Type B pancreatic cell (in vitro differentiated cells): ENCODE measurements at regions not wholly inside any gene's neighbourhood (a gene's known extent, or its start where the extent isn't known, plus 50 kb on each side); places are given as distances from the start of the nearest gene placed in this dataset.
A peak's percentile ranks its signal among the peaks of the same experiment; 100 is the strongest.

Experiments used
- DNase-seq: peaks from one replicate; pipeline ENCODE4 v3.0.0; 2021; ENCODE audit warnings: mixed read lengths; ENCODE audit not compliant: unreplicated experiment; ENCODE audit errors: extremely low spot score
- H3K27ac Mint-ChIP-seq: 2 replicates; pipeline ENCODE4 v1.8.0; 2021; ENCODE audit warnings: mild to moderate bottlenecking, mixed read lengths
- H3K27me3 Mint-ChIP-seq: 2 replicates; pipeline ENCODE4 v1.8.0; 2021; ENCODE audit warnings: mixed read lengths
- H3K36me3 Mint-ChIP-seq: 2 replicates; pipeline ENCODE4 v1.8.0; 2021; ENCODE audit warnings: mixed read lengths
- H3K4me1 Mint-ChIP-seq: one replicate; pipeline ENCODE4 v1.8.0; 2021; ENCODE audit warnings: mixed read lengths; ENCODE audit not compliant: unreplicated experiment
- H3K4me3 Mint-ChIP-seq: 2 replicates; pipeline ENCODE4 v1.8.0; 2021; ENCODE audit warnings: mild to moderate bottlenecking, mixed read lengths
- H3K9me3 Mint-ChIP-seq: 2 replicates; pipeline ENCODE4 v1.8.0; 2021; ENCODE audit warnings: mixed read lengths
- CTCF ChIP-seq: fragments of 200-600 bp; sonication (generic); conservative IDR thresholded peaks from 2 replicates; pipeline ENCODE4 v1.5.0; 2021; ENCODE audit warnings: antibody characterized with exemption, mild to moderate bottlenecking

GRCh38 chr20:59411170-59411569 is 110.8 kb downstream of the EDN3 start:
- peaks cover 21% of the 10 kb centered on the region for H3K27me3 Mint-ChIP-seq
- H3K9me3 Mint-ChIP-seq: peaks cover 8% of the 10 kb centered on the region
- TF ChIP-seq CTCF: no peak
- H3K4me3 Mint-ChIP-seq: no peak overlapping the region
- DNase-seq: no peak
- no peaks in the 10 kb centered on the region for H3K36me3 Mint-ChIP-seq
- H3K27ac Mint-ChIP-seq: no peak overlapping the region
- H3K4me1 Mint-ChIP-seq: peaks cover 25% of the 10 kb centered on the region

- Mint-ChIP-seq H3K4me3 (no peak overlapping the region), H3K36me3 (no peaks in the 10 kb centered on the region), H3K9me3 (peaks cover 8% of the 10 kb centered on the region), H3K27me3 (peaks cover 20% of the 10 kb centered on the region), H3K27ac (no peak overlapping the region), H3K4me1 (peaks cover 25% of the 10 kb centered on the region)
- no peak for DNase-seq
- no peak for TF ChIP-seq CTCF
These were observed 111.2 kb downstream of the EDN3 start for GRCh38 chr20:59411589-59411988.

- no peaks in the 10 kb centered on the region for H3K36me3 Mint-ChIP-seq
- DNase-seq: no peak
- peaks cover 8% of the 10 kb centered on the region for H3K9me3 Mint-ChIP-seq
- peaks cover 25% of the 10 kb centered on the region for H3K4me1 Mint-ChIP-seq
- TF ChIP-seq CTCF: no peak
- H3K4me3 Mint-ChIP-seq: no peak overlapping the region
- H3K27me3 Mint-ChIP-seq: peaks cover 14% of the 10 kb centered on the region
- H3K27ac Mint-ChIP-seq: peak overlapping the region; percentile 55
These were observed 111.8 kb downstream of the EDN3 start for GRCh38 chr20:59412181-59412580.

GRCh38 chr20:59412875-59413284 is 112.5 kb downstream of the EDN3 start:
- peak overlapping the region; percentile 55 for H3K27ac Mint-ChIP-seq
- DNase-seq: no peak
- H3K36me3 Mint-ChIP-seq: no peaks in the 10 kb centered on the region
- TF ChIP-seq CTCF: peak; percentile 59
- peaks cover 14% of the 10 kb centered on the region for H3K9me3 Mint-ChIP-seq
- peak overlapping the region; percentile 24 for H3K4me3 Mint-ChIP-seq
- H3K27me3 Mint-ChIP-seq: peaks cover 16% of the 10 kb centered on the region
- peaks cover 25% of the 10 kb centered on the region for H3K4me1 Mint-ChIP-seq

- no peak for DNase-seq
- H3K36me3 Mint-ChIP-seq: no peaks in the 10 kb centered on the region
- H3K4me3 Mint-ChIP-seq: peak overlapping the region; percentile 24
- peaks cover 14% of the 10 kb centered on the region for H3K9me3 Mint-ChIP-seq
- peaks cover 25% of the 10 kb centered on the region for H3K4me1 Mint-ChIP-seq
- H3K27ac Mint-ChIP-seq: no peak overlapping the region
- TF ChIP-seq CTCF: no peak
- peaks cover 19% of the 10 kb centered on the region for H3K27me3 Mint-ChIP-seq
These were observed 113.0 kb downstream of the EDN3 start for GRCh38 chr20:59413326-59413865.
